Peyer's patch (tissue), 4 donors: ENCODE measurements at regions not wholly inside any gene's neighbourhood (a gene's known extent, or its start where the extent isn't known, plus 50 kb on each side); places are given as distances from the start of the nearest gene placed in this dataset.

ENCODE experiments used
- DNase-seq, 3 donors: peaks; one replicate each; pipeline ENCODE4 v3.0.0-alpha.2; 2017 to 2019
- H3K27ac ChIP-seq, 4 donors: fragments of 200-600 bp; sonication (generic); one replicate each; pipeline ENCODE4 v1.5.1; 2016 to 2019
- H3K27me3 ChIP-seq, 2 donors: fragments of 200-600 bp; sonication (generic); one replicate each; pipeline ENCODE4 v1.5.1; 2019
- H3K36me3 ChIP-seq, 3 donors: fragments of 200-600 bp; sonication (generic); one replicate each; pipeline ENCODE4 v1.5.1; 2016 to 2019
- H3K4me1 ChIP-seq, 4 donors: fragments of 200-600 bp; sonication (generic); one replicate each; pipeline ENCODE4 v1.5.1; 2016 to 2019
- H3K4me3 ChIP-seq, 4 donors: fragments of 200-600 bp; sonication (generic); 1 replicate in 3 of 4; 2 replicates in 1 of 4; pipeline ENCODE4 v1.5.1; 2016 to 2019; ENCODE audit warnings: mild to moderate bottlenecking in 1 of 4
- H3K9me3 ChIP-seq, 4 donors: fragments of 200-600 bp; sonication (generic); one replicate each; pipeline ENCODE4 v1.5.1; 2016 to 2019; ENCODE audit warnings: mild to moderate bottlenecking in 1 of 4
- CTCF ChIP-seq, 6 experiments: fragments of 450-650 bp in 4 of 6; fragments of 200-600 bp in 2 of 6; sonication (generic) in 1 of 6; IDR thresholded peaks; one replicate each; pipeline ENCODE4 v1.5.1; 2017 to 2019; ENCODE audit warnings: antibody characterized with exemption in 6 of 6, mild to moderate bottlenecking in 3 of 6, moderate library complexity in 1 of 6
- POLR2A ChIP-seq, 2 donors: fragments of 450-650 bp; IDR thresholded peaks; one replicate each; pipeline ENCODE4 v1.5.1; 2017; ENCODE audit warnings: antibody characterized with exemption in 2 of 2, mild to moderate bottlenecking in 2 of 2, moderate library complexity in 2 of 2

GRCh38 chrX:42855259-42855658 lies 77.3 kb upstream of the PPP1R2C start:
- no peak for DNase-seq
- Histone ChIP-seq H3K27ac (no peak overlapping the region), H3K27me3 (no peaks in the 10 kb centered on the region), H3K4me1 (no peaks in the 10 kb centered on the region), H3K36me3 (no peaks in the 10 kb centered on the region), H3K4me3 (no peak overlapping the region), H3K9me3 (peaks cover 0 to 3% (median 0%) of the 10 kb centered on the region in 4 donors)
- TF ChIP-seq CTCF (IDR thresholded peaks at IDR 0.05) (no peak), POLR2A (IDR thresholded peaks at IDR 0.05) (no peak)

- Histone ChIP-seq H3K27me3 (no peaks in the 10 kb centered on the region), H3K4me1 (no peaks in the 10 kb centered on the region), H3K4me3 (no peak overlapping the region), H3K27ac (no peak overlapping the region), H3K36me3 (no peaks in the 10 kb centered on the region), H3K9me3 (peaks cover 0 to 3% (median 0%) of the 10 kb centered on the region in 4 donors)
- no peak for DNase-seq
- TF ChIP-seq CTCF (IDR thresholded peaks at IDR 0.05), result no peak
- TF ChIP-seq POLR2A (IDR thresholded peaks at IDR 0.05), result no peak
These were observed 79.8 kb upstream of the PPP1R2C start for GRCh38 chrX:42857766-42858165.

GRCh38 chrX:42869011-42869410 lies 91.0 kb upstream of the PPP1R2C start:
- no peak for DNase-seq
- no peaks in the 10 kb centered on the region for H3K9me3 ChIP-seq
- no peaks in the 10 kb centered on the region for H3K4me1 ChIP-seq
- H3K27me3 ChIP-seq, result no peaks in the 10 kb centered on the region
- H3K36me3 ChIP-seq, result no peaks in the 10 kb centered on the region
- TF ChIP-seq CTCF (IDR thresholded peaks at IDR 0.05), result no peak
- no peak for TF ChIP-seq POLR2A (IDR thresholded peaks at IDR 0.05)
- no peak overlapping the region for H3K27ac ChIP-seq
- H3K4me3 ChIP-seq, result no peak overlapping the region

GRCh38 chrX:42869659-42870476 lies 91.9 kb upstream of the PPP1R2C start:
- Histone ChIP-seq H3K27ac (no peak overlapping the region), H3K36me3 (no peaks in the 10 kb centered on the region)

GRCh38 chrX:42886519-42886918 lies 108.6 kb upstream of the PPP1R2C start:
- Histone ChIP-seq H3K27me3 (no peaks in the 10 kb centered on the region), H3K4me3 (no peak overlapping the region), H3K4me1 (no peaks in the 10 kb centered on the region), H3K9me3 (no peaks in the 10 kb centered on the region), H3K36me3 (no peaks in the 10 kb centered on the region), H3K27ac (no peak overlapping the region)
- TF ChIP-seq POLR2A (IDR thresholded peaks at IDR 0.05) (no peak), CTCF (IDR thresholded peaks at IDR 0.05) (no peak)
- no peak for DNase-seq

More at GRCh38 chrX:42869659-42870476, 91.9 kb upstream of the PPP1R2C start:
- H3K27me3 ChIP-seq, result no peaks in the 10 kb centered on the region
- DNase-seq, result no peak
- H3K4me1 ChIP-seq, result no peaks in the 10 kb centered on the region
- H3K4me3 ChIP-seq, result no peak overlapping the region
- TF ChIP-seq POLR2A (IDR thresholded peaks at IDR 0.05) (no peak), CTCF (IDR thresholded peaks at IDR 0.05) (no peak)
- no peaks in the 10 kb centered on the region for H3K9me3 ChIP-seq
